HCT116 (cell line): ENCODE measurements at regions not wholly inside any gene's neighbourhood (a gene's known extent, or its start where the extent isn't known, plus 50 kb on each side); places are given as distances from the start of the nearest gene placed in this dataset.

Source experiments
- ATAC-seq: fragments of 200-7000 bp; cut with Tn5 transposase; 2 replicates; pipeline ENCODE4 v1.9.1; 2020; ENCODE audit warnings: mild to moderate bottlenecking, moderate library complexity
- BruUV-seq: library from RNA; stranded (reverse); fragments of 400-500 nt; replicated peaks from 2 replicates; lab custom pipeline; 2021; lab: Mats Ljungman, UMichigan
- CTCF ChIA-PET: fragments of 300-600 bp; sonication (Branson Sonifier 250); formaldehyde crosslinking; loops from one replicate; lab custom pipeline; 2021; ENCODE audit warnings: antibody characterized with exemption; lab: Charles Lee
- POLR2A ChIA-PET: fragments of 300-600, 350-600 bp; sonication (Branson Sonifier 250); formaldehyde crosslinking; loops from one replicate; lab custom pipeline; 2021; ENCODE audit warnings: antibody characterized with exemption; lab: Charles Lee
- RAD21 ChIA-PET, 2 experiments: fragments of 300-600 bp; sonication (Branson Sonifier 250); formaldehyde crosslinking; loops; one replicate each; lab custom pipeline; 2023; ENCODE audit warnings: low total read pairs in 2 of 2; ENCODE audit not compliant: uncharacterized antibody in 2 of 2, unreplicated experiment in 2 of 2, low non-redundant PET in 1 of 2; lab: Charles Lee
- DNase-seq: peaks from one replicate; pipeline ENCODE4 v3.0.0-alpha.2; 2010; ENCODE audit warnings: low read depth, low spot score
- H2AFZ ChIP-seq: fragments of 200-600 bp; shearing (Covaris generic), sonication (generic); 2 replicates; pipeline ENCODE4 v1.6.1; 2017; ENCODE audit warnings: low read depth, mixed run types, mixed read lengths, antibody characterized with exemption, low read length; ENCODE audit not compliant: poor library complexity, severe bottlenecking
- H3K27ac ChIP-seq: 2 replicates; pipeline ENCODE4 v1.5.1; 2012; ENCODE audit warnings: low read depth, low read length
- H3K27me3 ChIP-seq: fragments of 200-600 bp; sonication (generic); 2 replicates; pipeline ENCODE4 v1.6.1; 2016; ENCODE audit warnings: mixed run types, low read length, mixed read lengths; ENCODE audit not compliant: insufficient read depth
- H3K36me3 ChIP-seq, 2 experiments: fragments of 200-500 bp in 1 of 2; fragments of 200-600 bp in 1 of 2; sonication (Bioruptor generic) in 1 of 2; sonication (generic) in 1 of 2; 2 replicates each; pipeline versions ENCODE4 v1.5.1 to v1.6.1; 2014 to 2016; ENCODE audit warnings: low read length in 2 of 2, inconsistent platforms in 1 of 2, mixed read lengths in 1 of 2, mixed run types in 1 of 2; ENCODE audit not compliant: insufficient read depth in 2 of 2, control insufficient read depth in 1 of 2
- H3K4me1 ChIP-seq, 2 experiments: fragments of 200-600 bp in 1 of 2; sonication (generic) in 1 of 2; 2 replicates each; pipeline versions ENCODE4 v1.5.1 to v1.6.1; 2012 to 2017; ENCODE audit warnings: low read length in 2 of 2, inconsistent platforms in 1 of 2, mild to moderate bottlenecking in 1 of 2, mixed read lengths in 1 of 2, mixed run types in 1 of 2, moderate library complexity in 1 of 2; ENCODE audit not compliant: insufficient read depth in 2 of 2, control insufficient read depth in 1 of 2
- H3K4me2 ChIP-seq: fragments of 200-600 bp; sonication (generic); 2 replicates; pipeline ENCODE4 v1.6.1; 2017; ENCODE audit warnings: mixed run types, low read length, mixed read lengths
- H3K4me3 ChIP-seq, 2 experiments: fragments of 200-600 bp in 1 of 2; sonication (generic) in 1 of 2; replicated peaks in 1 of 2; 2 replicates each; pipeline ENCODE4 v1.5.1; 2011 to 2016; ENCODE audit warnings: low read length in 2 of 2, control low read depth in 1 of 2, low read depth in 1 of 2, mild to moderate bottlenecking in 1 of 2, mixed read lengths in 1 of 2, mixed run types in 1 of 2
- H3K79me2 ChIP-seq: fragments of 200-600 bp; sonication (generic); 2 replicates; pipeline ENCODE4 v1.6.1; 2017; ENCODE audit warnings: mild to moderate bottlenecking, mixed run types, low read length, moderate library complexity, mixed read lengths; ENCODE audit not compliant: insufficient read depth
- H3K9ac ChIP-seq: fragments of 200-600 bp; sonication (generic); 2 replicates; pipeline ENCODE4 v1.6.1; 2016; ENCODE audit warnings: low read length, mixed read lengths
- H3K9me2 ChIP-seq: fragments of 200-600 bp; sonication (generic), shearing (Covaris generic); 2 replicates; pipeline ENCODE4 v1.6.1; 2017; ENCODE audit warnings: mixed run types, mild to moderate bottlenecking, moderate library complexity; ENCODE audit not compliant: insufficient read depth
- H3K9me3 ChIP-seq, 2 experiments: fragments of 200-500 bp in 1 of 2; fragments of 200-600 bp in 1 of 2; sonication (Bioruptor generic) in 1 of 2; sonication (generic) in 1 of 2; 2 replicates each; pipeline ENCODE4 v1.6.1; 2014 to 2017; ENCODE audit warnings: low read length in 2 of 2, mixed read lengths in 2 of 2, inconsistent platforms in 1 of 2, low read depth in 1 of 2, mild to moderate bottlenecking in 1 of 2, mixed run types in 1 of 2, moderate library complexity in 1 of 2; ENCODE audit not compliant: control insufficient read depth in 1 of 2, insufficient read depth in 1 of 2
- H4K20me1 ChIP-seq: fragments of 200-600 bp; sonication (generic), shearing (Covaris generic); 2 replicates; pipeline ENCODE4 v1.6.1; 2017; ENCODE audit warnings: mixed run types, mild to moderate bottlenecking, moderate library complexity; ENCODE audit not compliant: insufficient read depth
- ATF3 ChIP-seq: IDR thresholded peaks from 2 replicates; pipeline ENCODE4 v1.6.1; 2012
- CBX3 ChIP-seq: IDR thresholded peaks from 2 replicates; pipeline ENCODE4 v1.6.1; 2012; ENCODE audit warnings: low read depth
- CEBPB ChIP-seq: IDR thresholded peaks from 2 replicates; pipeline ENCODE4 v1.6.1; 2012; ENCODE audit warnings: low read depth
- EGR1 ChIP-seq: IDR thresholded peaks from 2 replicates; pipeline ENCODE4 v1.6.1; 2012; ENCODE audit warnings: low read depth
- ELF1 ChIP-seq: IDR thresholded peaks from 2 replicates; pipeline ENCODE4 v1.6.1; 2012; ENCODE audit warnings: low read depth, borderline replicate concordance
- EZH2 ChIP-seq: fragments of 200-600 bp; sonication (generic); IDR thresholded peaks from 2 replicates; pipeline ENCODE4 v1.6.1; 2017; ENCODE audit warnings: antibody characterized with exemption, mixed run types
- EZH2phosphoT487 ChIP-seq: fragments of 200-600 bp; IDR thresholded peaks from 2 replicates; pipeline ENCODE4 v1.6.1; 2018; ENCODE audit warnings: antibody characterized with exemption, borderline replicate concordance
- JUND ChIP-seq: IDR thresholded peaks from 2 replicates; pipeline ENCODE4 v1.6.1; 2012
- POLR2A ChIP-seq: IDR thresholded peaks from 2 replicates; pipeline ENCODE4 v1.7.0; 2011; ENCODE audit warnings: borderline replicate concordance; ENCODE audit not compliant: insufficient read depth, insufficient read length; ENCODE audit errors: extremely low read depth
- ZFX ChIP-seq: fragments of 450-650 bp; IDR thresholded peaks from 2 replicates; pipeline ENCODE4 v1.6.1; 2017
- ZNF274 ChIP-seq: fragments of 200-500 bp; sonication (Bioruptor generic); IDR thresholded peaks from 2 replicates; pipeline ENCODE4 v1.6.1; 2014; ENCODE audit warnings: mild to moderate bottlenecking, low read depth, low read length, inconsistent platforms
- intact Hi-C: fragments of 100-400 bp; cut with micrococcal nuclease; formaldehyde crosslinking; loops from 2 replicates; pipeline ENCODE4 v1.10.0; 2022
- TF ChIP-seq, protein P1 (sequence below): IDR thresholded peaks from 2 replicates; pipeline ENCODE4 v1.6.1; 2012; ENCODE audit warnings: low read depth
- TF ChIP-seq, protein P2 (sequence below): IDR thresholded peaks from 2 replicates; pipeline ENCODE4 v1.6.1; 2012

GRCh38 chr5:89407054-89407453 is 524.1 kb upstream of the MEF2C start:
- no peak for ATAC-seq
- H3K9ac ChIP-seq, result no peak overlapping the region
- TF ChIP-seq ZNF274 (no peak), ATF3 (no peak), CBX3 (no peak), EZH2 (no peak), CEBPB (no peak), ZFX (no peak), EZH2phosphoT487 (no peak), ELF1 (no peak), POLR2A (no peak), JUND (no peak), EGR1 (no peak)
- TF ChIP-seq, protein P1, sequence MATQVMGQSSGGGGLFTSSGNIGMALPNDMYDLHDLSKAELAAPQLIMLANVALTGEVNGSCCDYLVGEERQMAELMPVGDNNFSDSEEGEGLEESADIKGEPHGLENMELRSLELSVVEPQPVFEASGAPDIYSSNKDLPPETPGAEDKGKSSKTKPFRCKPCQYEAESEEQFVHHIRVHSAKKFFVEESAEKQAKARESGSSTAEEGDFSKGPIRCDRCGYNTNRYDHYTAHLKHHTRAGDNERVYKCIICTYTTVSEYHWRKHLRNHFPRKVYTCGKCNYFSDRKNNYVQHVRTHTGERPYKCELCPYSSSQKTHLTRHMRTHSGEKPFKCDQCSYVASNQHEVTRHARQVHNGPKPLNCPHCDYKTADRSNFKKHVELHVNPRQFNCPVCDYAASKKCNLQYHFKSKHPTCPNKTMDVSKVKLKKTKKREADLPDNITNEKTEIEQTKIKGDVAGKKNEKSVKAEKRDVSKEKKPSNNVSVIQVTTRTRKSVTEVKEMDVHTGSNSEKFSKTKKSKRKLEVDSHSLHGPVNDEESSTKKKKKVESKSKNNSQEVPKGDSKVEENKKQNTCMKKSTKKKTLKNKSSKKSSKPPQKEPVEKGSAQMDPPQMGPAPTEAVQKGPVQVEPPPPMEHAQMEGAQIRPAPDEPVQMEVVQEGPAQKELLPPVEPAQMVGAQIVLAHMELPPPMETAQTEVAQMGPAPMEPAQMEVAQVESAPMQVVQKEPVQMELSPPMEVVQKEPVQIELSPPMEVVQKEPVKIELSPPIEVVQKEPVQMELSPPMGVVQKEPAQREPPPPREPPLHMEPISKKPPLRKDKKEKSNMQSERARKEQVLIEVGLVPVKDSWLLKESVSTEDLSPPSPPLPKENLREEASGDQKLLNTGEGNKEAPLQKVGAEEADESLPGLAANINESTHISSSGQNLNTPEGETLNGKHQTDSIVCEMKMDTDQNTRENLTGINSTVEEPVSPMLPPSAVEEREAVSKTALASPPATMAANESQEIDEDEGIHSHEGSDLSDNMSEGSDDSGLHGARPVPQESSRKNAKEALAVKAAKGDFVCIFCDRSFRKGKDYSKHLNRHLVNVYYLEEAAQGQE, result no peak
- TF ChIP-seq, protein P2, sequence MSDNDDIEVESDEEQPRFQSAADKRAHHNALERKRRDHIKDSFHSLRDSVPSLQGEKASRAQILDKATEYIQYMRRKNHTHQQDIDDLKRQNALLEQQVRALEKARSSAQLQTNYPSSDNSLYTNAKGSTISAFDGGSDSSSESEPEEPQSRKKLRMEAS, result no peak
- H3K4me2 ChIP-seq, result no peak overlapping the region
- RAD21 ChIA-PET, result no interaction called here
- no peaks in the 10 kb centered on the region for H3K79me2 ChIP-seq
- H3K27me3 ChIP-seq, result no peaks in the 10 kb centered on the region
- intact Hi-C loops, result no loop called here
- H3K36me3 ChIP-seq, result no peaks in the 10 kb centered on the region
- H3K27ac ChIP-seq, result no peak overlapping the region
- DNase-seq, result no peak
- H3K9me3 ChIP-seq, result no peaks in the 10 kb centered on the region
- POLR2A ChIA-PET, result no interaction called here
- no peaks in the 10 kb centered on the region for H3K9me2 ChIP-seq
- CTCF ChIA-PET, result no interaction called here
- no TSS peak for BruUV-seq
- H2AFZ ChIP-seq, result no peak overlapping the region
- no peaks in the 10 kb centered on the region for H3K4me1 ChIP-seq
- no peak overlapping the region for H3K4me3 ChIP-seq
- no peaks in the 10 kb centered on the region for H4K20me1 ChIP-seq
